CD14-positive monocyte (primary cell): ENCODE measurements at regions not wholly inside any gene's neighbourhood (a gene's known extent, or its start where the extent isn't known, plus 50 kb on each side); places are given as distances from the start of the nearest gene placed in this dataset.

Source experiments
- DNase-seq, 3 donors: peaks; one replicate each; pipeline ENCODE4 v3.0.0-alpha.2; 2011 to 2022
- H2AFZ ChIP-seq: 2 replicates; pipeline ENCODE4 v1.6.0; 2012; ENCODE audit warnings: mild to moderate bottlenecking, low read depth, low read length, inconsistent platforms; ENCODE audit not compliant: insufficient read depth, poor library complexity, severe bottlenecking
- H3K27ac ChIP-seq, 2 donors: 1 replicate in 1 of 2; 2 replicates in 1 of 2; pipeline ENCODE4 v1.5.1; 2012 to 2013; ENCODE audit warnings: low read length in 2 of 2, control low read depth in 1 of 2, inconsistent platforms in 1 of 2, low read depth in 1 of 2, mild to moderate bottlenecking in 1 of 2
- H3K27me3 ChIP-seq, 2 donors: one replicate each; pipeline versions ENCODE4 v1.6.0 to v1.6.1; 2011 to 2013; ENCODE audit warnings: low read length in 2 of 2; ENCODE audit not compliant: control insufficient read depth in 2 of 2, insufficient read depth in 2 of 2
- H3K36me3 ChIP-seq, 2 donors: replicated peaks in 1 of 2; 1 replicate in 1 of 2; 2 replicates in 1 of 2; pipeline versions ENCODE4 v1.5.1 to v1.6.1; 2012 to 2013; ENCODE audit warnings: low read length in 2 of 2, control low read depth in 1 of 2, inconsistent platforms in 1 of 2, mild to moderate bottlenecking in 1 of 2; ENCODE audit not compliant: insufficient read depth in 2 of 2, control insufficient read depth in 1 of 2
- H3K4me1 ChIP-seq, 2 donors: 1 replicate in 1 of 2; 2 replicates in 1 of 2; pipeline versions ENCODE4 v1.5.1 to v1.6.1; 2012 to 2013; ENCODE audit warnings: low read length in 2 of 2, control low read depth in 1 of 2, inconsistent platforms in 1 of 2, mild to moderate bottlenecking in 1 of 2, moderate library complexity in 1 of 2; ENCODE audit not compliant: insufficient read depth in 2 of 2, control insufficient read depth in 1 of 2
- H3K4me2 ChIP-seq: replicated peaks from 2 replicates; pipeline ENCODE3; 2012; ENCODE audit warnings: low read length, moderate library complexity, mild to moderate bottlenecking; ENCODE audit not compliant: poor library complexity, severe bottlenecking; ENCODE audit errors: extremely low read depth
- H3K4me3 ChIP-seq, 3 experiments: fragments of 200-600 bp in 1 of 3; sonication (generic) in 1 of 3; replicated peaks in 1 of 3; 1 replicate in 2 of 3; 2 replicates in 1 of 3; pipeline ENCODE4 v1.5.1; 2011 to 2013; ENCODE audit warnings: low read length in 3 of 3, mild to moderate bottlenecking in 3 of 3, control low read depth in 2 of 3, low read depth in 2 of 3, inconsistent platforms in 1 of 3, moderate library complexity in 1 of 3
- H3K79me2 ChIP-seq: 2 replicates; pipeline ENCODE4 v1.6.0; 2012; ENCODE audit warnings: mild to moderate bottlenecking, control low read depth, inconsistent platforms, low read length, moderate library complexity; ENCODE audit not compliant: insufficient read depth
- H3K9ac ChIP-seq: 2 replicates; pipeline ENCODE4 v1.6.0; 2017; ENCODE audit warnings: low read length, mild to moderate bottlenecking; ENCODE audit not compliant: insufficient read depth, poor library complexity, severe bottlenecking
- H3K9me3 ChIP-seq, 2 donors: replicated peaks in 1 of 2; 1 replicate in 1 of 2; 2 replicates in 1 of 2; pipeline versions ENCODE4 v1.5.1 to v1.6.1; 2012 to 2013; ENCODE audit warnings: low read length in 2 of 2, control low read depth in 1 of 2; ENCODE audit not compliant: control insufficient read depth in 1 of 2, insufficient read depth in 1 of 2
- H4K20me1 ChIP-seq: 2 replicates; pipeline ENCODE4 v1.6.0; 2012; ENCODE audit warnings: mild to moderate bottlenecking, low read length, control low read depth, moderate library complexity; ENCODE audit not compliant: insufficient read depth
- H3K27ac Mint-ChIP-seq, 7 donors: one replicate each; pipeline ENCODE4 v1.8.0; 2020; ENCODE audit warnings: mild to moderate bottlenecking in 7 of 7, mixed read lengths in 7 of 7, moderate library complexity in 6 of 7, inconsistent platforms in 2 of 7
- H3K27me3 Mint-ChIP-seq, 3 donors: one replicate each; pipeline ENCODE4 v1.8.0; 2021 to 2022; ENCODE audit warnings: low read depth in 3 of 3, mild to moderate bottlenecking in 3 of 3, mixed read lengths in 3 of 3, moderate library complexity in 3 of 3, inconsistent platforms in 1 of 3
- H3K36me3 Mint-ChIP-seq, 2 donors: one replicate each; pipeline ENCODE4 v1.8.0; 2020; ENCODE audit warnings: mixed read lengths in 2 of 2, inconsistent platforms in 1 of 2, mild to moderate bottlenecking in 1 of 2
- H3K4me1 Mint-ChIP-seq: one replicate; pipeline ENCODE4 v1.8.0; 2020; ENCODE audit warnings: mild to moderate bottlenecking, mixed read lengths
- H3K4me3 Mint-ChIP-seq, 2 donors: one replicate each; pipeline ENCODE4 v1.8.0; 2020; ENCODE audit warnings: mild to moderate bottlenecking in 2 of 2, mixed read lengths in 2 of 2, moderate library complexity in 1 of 2
- H3K9me3 Mint-ChIP-seq, 7 donors: one replicate each; pipeline ENCODE4 v1.8.0; 2020 to 2022; ENCODE audit warnings: mixed read lengths in 7 of 7, mild to moderate bottlenecking in 6 of 7, moderate library complexity in 6 of 7, inconsistent platforms in 2 of 7
- CTCF ChIP-seq: fragments of 200-600 bp; IDR thresholded peaks from one replicate; pipeline ENCODE4 v1.8.0; 2022; ENCODE audit warnings: antibody characterized with exemption, mild to moderate bottlenecking
- WGBS: methylation state at CpG from one replicate; pipeline ENCODE4 v1.1.5; 2013; ENCODE audit warnings: missing lambda C conversion rate; ENCODE audit not compliant: insufficient coverage; 5-methylcytosine and 5-hydroxymethylcytosine counted together
- intact Hi-C, 2 donors: fragments of 100-400 bp; cut with micrococcal nuclease; formaldehyde crosslinking; loops; one replicate each; pipeline versions ENCODE4 v1.15.0 to v1.15.1; 2023

DNA sequence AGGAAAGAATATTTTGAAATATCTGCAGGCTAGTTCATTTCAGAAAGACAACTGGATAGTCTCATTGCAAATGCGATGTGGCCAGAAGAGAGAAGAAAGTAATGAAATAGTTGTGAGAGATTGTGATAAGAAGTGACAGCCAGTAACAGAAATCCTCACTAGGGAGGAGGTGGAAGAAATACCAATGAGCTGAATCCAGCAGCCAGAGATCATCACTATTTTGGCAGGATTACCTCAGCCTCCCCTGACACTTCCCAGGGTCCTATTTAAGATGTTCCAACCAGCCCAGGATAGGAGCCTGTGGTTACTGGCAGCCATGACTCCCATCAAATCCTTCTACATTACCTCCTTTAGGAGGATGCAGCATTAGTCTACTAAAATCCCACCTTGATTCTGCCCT, 76.7 kb upstream of the ARHGAP24 start:
- H3K79me2 ChIP-seq = no peaks in the 10 kb centered on the region
- intact Hi-C loops = no loop called here
- no peak overlapping the region for H3K4me2 ChIP-seq
- H3K9me3 ChIP-seq = no peaks in the 10 kb centered on the region
- H2AFZ ChIP-seq = no peak overlapping the region
- H3K4me1 ChIP-seq = no peaks in the 10 kb centered on the region
- DNase-seq = no peak
- no peak overlapping the region for H3K4me3 Mint-ChIP-seq
- no peak overlapping the region for H3K27ac Mint-ChIP-seq
- no peaks in the 10 kb centered on the region for H3K36me3 ChIP-seq
- no peaks in the 10 kb centered on the region for H3K27me3 ChIP-seq
- H3K36me3 Mint-ChIP-seq = no peaks in the 10 kb centered on the region
- no peaks in the 10 kb centered on the region for H3K4me1 Mint-ChIP-seq
- no peaks in the 10 kb centered on the region for H3K9me3 Mint-ChIP-seq
- H4K20me1 ChIP-seq = no peaks in the 10 kb centered on the region
- H3K27ac ChIP-seq = no peak overlapping the region
- WGBS = no CpG with 5 or more reads among the region's 1 CpG
- H3K4me3 ChIP-seq = no peak overlapping the region
- H3K27me3 Mint-ChIP-seq = peaks cover 2 to 7% (median 5%) of the 10 kb centered on the region in 3 donors
- TF ChIP-seq CTCF = no peak
- no peak overlapping the region for H3K9ac ChIP-seq

GRCh38 chr4:85399270-85399669, 75.7 kb upstream of the ARHGAP24 start:
- no peaks in the 10 kb centered on the region for H3K4me1 ChIP-seq
- Mint-ChIP-seq H3K9me3 (no peaks in the 10 kb centered on the region), H3K4me3 (no peak overlapping the region), H3K36me3 (no peaks in the 10 kb centered on the region), H3K27me3 (peaks cover 2 to 7% (median 5%) of the 10 kb centered on the region in 3 donors), H3K27ac (no peak overlapping the region), H3K4me1 (no peaks in the 10 kb centered on the region)
- no peak overlapping the region for H3K27ac ChIP-seq
- H3K27me3 ChIP-seq = peaks cover 0 to 2% of the 10 kb centered on the region in 2 donors
- no peak overlapping the region for H2AFZ ChIP-seq
- H3K4me3 ChIP-seq = no peak overlapping the region
- TF ChIP-seq CTCF = no peak
- no peak overlapping the region for H3K4me2 ChIP-seq
- intact Hi-C loops = no loop called here
- no peak overlapping the region for H3K9ac ChIP-seq
- WGBS = no CpG with 5 or more reads among the region's 2 CpGs
- H3K9me3 ChIP-seq = no peaks in the 10 kb centered on the region
- no peaks in the 10 kb centered on the region for H3K79me2 ChIP-seq
- no peak for DNase-seq
- H4K20me1 ChIP-seq = no peaks in the 10 kb centered on the region
- no peaks in the 10 kb centered on the region for H3K36me3 ChIP-seq
